WTC11 (cell line): ENCODE measurements at regions not wholly inside any gene's neighbourhood (a gene's known extent, or its start where the extent isn't known, plus 50 kb on each side); places are given as distances from the start of the nearest gene placed in this dataset.

ENCODE experiments used
- CREM ChIP-seq: sonication (generic); formaldehyde crosslinking; IDR thresholded peaks from 2 replicates; pipeline ENCODE4 v1.8.1; 2022; ENCODE audit warnings: mild to moderate bottlenecking, missing genetic modification reagents, moderate library complexity
- JAZF1 ChIP-seq: fragments of 250-450 bp; sonication (Bioruptor Pico); IDR thresholded peaks from 2 replicates; pipeline ENCODE4 v1.9.0; 2021; ENCODE audit warnings: moderate library complexity, mild to moderate bottlenecking, inconsistent platforms
- NFYB ChIP-seq: sonication (generic); formaldehyde crosslinking; conservative IDR thresholded peaks from 2 replicates; pipeline ENCODE4 v1.8.0; 2022; ENCODE audit warnings: low read depth, missing genetic modification reagents
- TF ChIP-seq, protein P1 (sequence below): sonication (generic); formaldehyde crosslinking; IDR thresholded peaks from 2 replicates; pipeline ENCODE4 v1.8.0; 2022; ENCODE audit warnings: mild to moderate bottlenecking, missing genetic modification reagents
- TF ChIP-seq, protein P2 (sequence below): sonication (generic); formaldehyde crosslinking; IDR thresholded peaks from 2 replicates; pipeline ENCODE4 v1.8.0; 2023; ENCODE audit warnings: mild to moderate bottlenecking, missing genetic modification reagents
- TF ChIP-seq, protein P3 (sequence below): fragments of 200-600 bp; IDR thresholded peaks from 2 replicates; pipeline ENCODE4 v1.8.0; 2022; ENCODE audit warnings: antibody characterized with exemption
- TF ChIP-seq, protein P4 (sequence below): sonication (generic); formaldehyde crosslinking; IDR thresholded peaks from 2 replicates; pipeline ENCODE4 v1.8.0; 2022; ENCODE audit warnings: mild to moderate bottlenecking, missing genetic modification reagents
- TF ChIP-seq, protein P5 (sequence below): sonication (generic); formaldehyde crosslinking; IDR thresholded peaks from 2 replicates; pipeline ENCODE4 v1.8.1; 2023; ENCODE audit warnings: mild to moderate bottlenecking, missing genetic modification reagents, moderate library complexity

DNA sequence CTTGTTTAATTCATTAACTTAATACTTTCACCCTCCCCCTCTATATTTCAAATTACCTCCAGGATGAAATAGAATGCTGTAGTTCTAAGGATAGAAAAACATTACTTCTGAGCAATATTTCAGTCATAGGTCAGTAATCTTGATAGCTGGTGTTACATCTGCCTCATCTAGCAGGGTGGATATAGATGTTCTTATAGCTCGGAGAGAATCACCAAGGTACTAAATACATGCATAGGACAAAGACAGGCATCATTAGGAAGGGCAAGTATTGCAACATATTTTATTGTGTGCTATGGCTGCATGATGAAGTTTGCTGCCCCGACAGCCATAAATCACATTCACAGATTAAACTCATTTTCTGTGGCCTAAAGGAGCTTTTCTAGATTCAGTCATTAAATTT lies 601.0 kb downstream of the FGF9 start:
- TF ChIP-seq, protein P1, sequence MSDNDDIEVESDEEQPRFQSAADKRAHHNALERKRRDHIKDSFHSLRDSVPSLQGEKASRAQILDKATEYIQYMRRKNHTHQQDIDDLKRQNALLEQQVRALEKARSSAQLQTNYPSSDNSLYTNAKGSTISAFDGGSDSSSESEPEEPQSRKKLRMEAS (CRISPR knock-in tag) = no peak
- TF ChIP-seq, protein P2, sequence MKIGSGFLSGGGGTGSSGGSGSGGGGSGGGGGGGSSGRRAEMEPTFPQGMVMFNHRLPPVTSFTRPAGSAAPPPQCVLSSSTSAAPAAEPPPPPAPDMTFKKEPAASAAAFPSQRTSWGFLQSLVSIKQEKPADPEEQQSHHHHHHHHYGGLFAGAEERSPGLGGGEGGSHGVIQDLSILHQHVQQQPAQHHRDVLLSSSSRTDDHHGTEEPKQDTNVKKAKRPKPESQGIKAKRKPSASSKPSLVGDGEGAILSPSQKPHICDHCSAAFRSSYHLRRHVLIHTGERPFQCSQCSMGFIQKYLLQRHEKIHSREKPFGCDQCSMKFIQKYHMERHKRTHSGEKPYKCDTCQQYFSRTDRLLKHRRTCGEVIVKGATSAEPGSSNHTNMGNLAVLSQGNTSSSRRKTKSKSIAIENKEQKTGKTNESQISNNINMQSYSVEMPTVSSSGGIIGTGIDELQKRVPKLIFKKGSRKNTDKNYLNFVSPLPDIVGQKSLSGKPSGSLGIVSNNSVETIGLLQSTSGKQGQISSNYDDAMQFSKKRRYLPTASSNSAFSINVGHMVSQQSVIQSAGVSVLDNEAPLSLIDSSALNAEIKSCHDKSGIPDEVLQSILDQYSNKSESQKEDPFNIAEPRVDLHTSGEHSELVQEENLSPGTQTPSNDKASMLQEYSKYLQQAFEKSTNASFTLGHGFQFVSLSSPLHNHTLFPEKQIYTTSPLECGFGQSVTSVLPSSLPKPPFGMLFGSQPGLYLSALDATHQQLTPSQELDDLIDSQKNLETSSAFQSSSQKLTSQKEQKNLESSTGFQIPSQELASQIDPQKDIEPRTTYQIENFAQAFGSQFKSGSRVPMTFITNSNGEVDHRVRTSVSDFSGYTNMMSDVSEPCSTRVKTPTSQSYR (CRISPR knock-in tag) = no peak
- TF ChIP-seq, protein P3, sequence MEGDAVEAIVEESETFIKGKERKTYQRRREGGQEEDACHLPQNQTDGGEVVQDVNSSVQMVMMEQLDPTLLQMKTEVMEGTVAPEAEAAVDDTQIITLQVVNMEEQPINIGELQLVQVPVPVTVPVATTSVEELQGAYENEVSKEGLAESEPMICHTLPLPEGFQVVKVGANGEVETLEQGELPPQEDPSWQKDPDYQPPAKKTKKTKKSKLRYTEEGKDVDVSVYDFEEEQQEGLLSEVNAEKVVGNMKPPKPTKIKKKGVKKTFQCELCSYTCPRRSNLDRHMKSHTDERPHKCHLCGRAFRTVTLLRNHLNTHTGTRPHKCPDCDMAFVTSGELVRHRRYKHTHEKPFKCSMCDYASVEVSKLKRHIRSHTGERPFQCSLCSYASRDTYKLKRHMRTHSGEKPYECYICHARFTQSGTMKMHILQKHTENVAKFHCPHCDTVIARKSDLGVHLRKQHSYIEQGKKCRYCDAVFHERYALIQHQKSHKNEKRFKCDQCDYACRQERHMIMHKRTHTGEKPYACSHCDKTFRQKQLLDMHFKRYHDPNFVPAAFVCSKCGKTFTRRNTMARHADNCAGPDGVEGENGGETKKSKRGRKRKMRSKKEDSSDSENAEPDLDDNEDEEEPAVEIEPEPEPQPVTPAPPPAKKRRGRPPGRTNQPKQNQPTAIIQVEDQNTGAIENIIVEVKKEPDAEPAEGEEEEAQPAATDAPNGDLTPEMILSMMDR = no peak
- TF ChIP-seq CREM (CRISPR knock-in tag) (no peak), NFYB (no peak), JAZF1 (CRISPR knock-in tag) (no peak)
- TF ChIP-seq, protein P4, sequence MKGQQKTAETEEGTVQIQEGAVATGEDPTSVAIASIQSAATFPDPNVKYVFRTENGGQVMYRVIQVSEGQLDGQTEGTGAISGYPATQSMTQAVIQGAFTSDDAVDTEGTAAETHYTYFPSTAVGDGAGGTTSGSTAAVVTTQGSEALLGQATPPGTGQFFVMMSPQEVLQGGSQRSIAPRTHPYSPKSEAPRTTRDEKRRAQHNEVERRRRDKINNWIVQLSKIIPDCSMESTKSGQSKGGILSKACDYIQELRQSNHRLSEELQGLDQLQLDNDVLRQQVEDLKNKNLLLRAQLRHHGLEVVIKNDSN (CRISPR knock-in tag) = no peak
- TF ChIP-seq, protein P5, sequence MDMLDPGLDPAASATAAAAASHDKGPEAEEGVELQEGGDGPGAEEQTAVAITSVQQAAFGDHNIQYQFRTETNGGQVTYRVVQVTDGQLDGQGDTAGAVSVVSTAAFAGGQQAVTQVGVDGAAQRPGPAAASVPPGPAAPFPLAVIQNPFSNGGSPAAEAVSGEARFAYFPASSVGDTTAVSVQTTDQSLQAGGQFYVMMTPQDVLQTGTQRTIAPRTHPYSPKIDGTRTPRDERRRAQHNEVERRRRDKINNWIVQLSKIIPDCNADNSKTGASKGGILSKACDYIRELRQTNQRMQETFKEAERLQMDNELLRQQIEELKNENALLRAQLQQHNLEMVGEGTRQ (CRISPR knock-in tag) = no peak
